HTR-8/SVneo (cell line): ENCODE measurements at regions not wholly inside any gene's neighbourhood (a gene's known extent, or its start where the extent isn't known, plus 50 kb on each side); places are given as distances from the start of the nearest gene placed in this dataset.

ENCODE experiments used
- DNase-seq: peaks from one replicate; pipeline ENCODE4 v3.0.0; 2011; ENCODE audit warnings: low spot score, mixed read lengths; ENCODE audit not compliant: insufficient read length
- FAIRE-seq: peaks from 2 replicates; lab custom pipeline; 2011; peaks lifted over from hg19 to GRCh38; lab: Jason Lieb, UNC

- no peak for FAIRE-seq
- no peak for DNase-seq
Measured at GRCh38 chr13:67821606-67822005, 591.5 kb upstream of the PCDH9 start.

DNA sequence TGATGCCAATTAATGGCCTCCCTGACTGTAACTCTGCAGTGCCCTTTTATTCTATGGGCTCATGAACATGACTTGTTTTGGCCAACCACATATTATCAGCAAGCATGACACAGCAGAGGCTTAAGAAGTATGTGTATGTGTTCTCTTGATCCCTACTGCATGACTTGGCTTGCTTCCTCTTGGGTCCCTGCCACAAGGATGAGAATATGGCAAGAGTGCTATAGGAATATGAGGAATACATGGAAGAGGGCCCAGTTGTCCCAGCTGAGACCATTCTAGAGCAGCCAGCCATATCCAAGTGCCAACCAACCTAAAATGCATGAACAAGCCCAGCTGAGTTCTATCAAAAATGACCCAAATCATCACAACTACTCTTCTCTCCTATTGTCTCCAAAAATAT, 576.7 kb upstream of the PCDH9 start:
- DNase-seq = no peak
- no peak for FAIRE-seq

GRCh38 chr13:67803118-67803517, 573.0 kb upstream of the PCDH9 start:
- DNase-seq (no peak), FAIRE-seq (no peak)

DNA sequence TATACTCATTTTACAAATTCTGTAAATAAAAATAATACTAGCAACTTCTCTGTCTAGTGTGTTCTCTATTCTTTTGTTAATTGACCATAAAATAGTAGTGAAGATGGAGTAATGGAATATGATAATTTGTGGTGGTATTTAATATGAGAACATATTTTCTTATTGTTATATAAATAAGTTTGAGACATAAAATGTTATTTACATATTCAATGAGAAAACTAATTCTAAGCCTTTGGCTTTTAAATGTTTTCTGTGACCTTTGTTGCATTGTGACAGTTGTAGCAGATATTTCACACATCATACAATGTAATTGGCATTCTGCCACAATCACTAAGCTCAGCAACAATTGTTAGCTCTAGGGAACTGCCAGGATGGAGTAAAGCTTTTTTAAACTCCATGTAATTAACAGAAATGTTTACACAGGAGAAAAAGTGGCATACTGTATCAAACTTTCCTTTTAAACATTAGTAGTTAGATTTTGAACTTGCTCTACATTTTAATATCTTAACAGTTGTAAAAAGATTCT, 562.1 kb upstream of the PCDH9 start:
- DNase-seq (no peak), FAIRE-seq (no peak)

DNA sequence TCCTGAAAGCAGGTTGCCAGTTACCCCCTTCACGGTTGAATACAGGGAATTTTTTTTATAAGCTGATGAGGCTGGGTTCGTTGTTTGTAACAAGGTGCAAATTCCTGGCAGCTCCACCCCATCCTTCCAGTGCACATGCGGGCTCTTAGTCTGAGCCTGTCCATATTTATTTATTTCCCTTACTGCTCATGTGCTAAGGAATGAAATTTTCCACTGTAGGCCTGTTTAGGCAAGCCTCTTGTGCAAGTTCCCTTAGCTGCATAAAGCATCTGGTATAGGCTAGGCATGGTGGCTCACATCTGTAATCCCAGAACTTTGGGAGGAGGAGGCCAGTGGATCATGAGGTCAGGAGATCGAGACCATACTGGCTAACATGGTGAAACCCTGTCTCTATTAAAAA, 560.9 kb upstream of the PCDH9 start:
- DNase-seq (no peak), FAIRE-seq (no peak)

GRCh38 chr13:67776151-67776550, 546.0 kb upstream of the PCDH9 start:
- DNase-seq (no peak), FAIRE-seq (no peak)

DNA sequence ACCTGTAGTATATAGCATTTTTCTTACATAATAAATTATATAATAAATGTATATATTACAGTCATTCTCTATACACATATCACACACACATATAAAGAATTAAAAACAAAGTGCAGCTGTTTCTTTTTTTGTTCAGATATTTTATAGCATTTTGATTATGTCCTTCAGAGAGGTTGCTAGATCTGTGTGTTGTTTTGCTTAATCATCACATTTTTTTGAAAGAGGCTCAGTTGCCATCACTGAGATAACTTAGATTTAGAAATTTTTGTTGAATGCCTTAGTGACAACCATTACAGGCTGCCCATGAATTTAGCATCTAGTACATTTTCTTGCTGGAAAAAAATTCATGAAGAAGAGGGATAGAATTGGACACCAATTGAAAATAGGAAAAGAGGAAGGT, 545.2 kb upstream of the PCDH9 start:
- no peak for FAIRE-seq
- no peak for DNase-seq

GRCh38 chr13:67772807-67773453, 542.8 kb upstream of the PCDH9 start:
- FAIRE-seq (no peak), DNase-seq (no peak)

- FAIRE-seq (no peak), DNase-seq (no peak)
Measured at GRCh38 chr13:67771106-67771505, 541.0 kb upstream of the PCDH9 start.

DNA sequence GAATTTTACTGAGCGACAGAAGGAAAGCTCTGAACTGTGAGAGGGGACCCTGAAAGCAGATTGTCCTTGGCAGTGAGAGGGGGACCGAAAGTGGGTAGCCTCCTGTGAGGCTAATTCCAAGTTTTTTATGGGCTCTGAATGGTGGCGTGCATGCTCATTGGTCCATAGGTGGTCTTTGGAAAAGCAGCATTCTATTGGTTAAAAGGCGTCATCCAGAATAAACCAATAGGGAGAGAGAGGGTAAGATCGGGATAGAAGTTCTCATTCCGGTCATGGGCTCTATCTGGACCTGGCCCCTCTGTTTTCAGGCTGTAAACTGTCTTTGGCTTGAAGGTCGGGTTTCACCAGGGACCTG, 539.8 kb upstream of the PCDH9 start:
- DNase-seq = no peak
- no peak for FAIRE-seq

DNA sequence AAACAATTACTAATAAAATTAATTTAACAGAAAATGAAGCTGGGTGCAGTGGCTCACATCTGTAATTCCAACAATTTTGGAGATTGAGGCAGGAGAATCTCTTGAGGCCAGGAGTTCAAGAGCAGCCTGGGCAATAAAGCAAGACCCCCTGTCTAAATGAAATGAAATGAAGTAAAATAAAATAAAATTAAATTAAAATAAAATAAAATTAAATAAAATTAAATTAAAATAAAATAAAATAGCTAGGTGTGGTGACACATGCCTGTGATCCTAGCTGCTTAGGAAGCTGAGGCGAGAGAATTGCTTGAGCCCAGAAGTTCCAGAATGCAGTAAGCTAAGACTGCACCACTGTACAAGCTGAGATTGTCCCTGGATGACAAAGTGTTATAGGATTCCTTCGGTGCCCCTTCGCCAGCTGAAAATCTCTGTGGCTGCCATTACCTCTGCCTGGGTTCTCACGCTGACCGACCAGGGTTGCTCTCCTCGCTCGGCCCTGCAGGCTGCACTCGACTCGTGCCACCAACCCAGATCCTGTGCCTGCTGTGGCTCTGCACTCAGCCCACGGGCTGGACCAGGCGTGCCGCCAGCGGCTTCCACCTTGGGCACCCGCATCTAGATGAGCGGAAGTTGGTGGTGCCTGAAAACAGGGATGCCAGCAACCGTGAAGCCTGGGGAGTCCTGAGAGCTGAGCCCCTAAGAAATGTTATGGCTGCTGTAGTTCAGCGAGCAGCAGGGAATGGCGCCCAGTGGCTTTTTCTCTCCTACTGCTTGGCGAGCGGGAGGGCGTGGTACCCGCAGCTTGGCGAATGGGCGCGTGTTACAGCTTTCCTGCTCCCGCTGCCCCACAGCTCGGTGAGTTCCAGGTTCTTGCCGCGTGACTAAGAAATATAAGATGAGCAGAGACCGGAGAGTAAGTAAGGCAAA, 539.2 kb upstream of the PCDH9 start:
- DNase-seq (no peak), FAIRE-seq (no peak)

DNA sequence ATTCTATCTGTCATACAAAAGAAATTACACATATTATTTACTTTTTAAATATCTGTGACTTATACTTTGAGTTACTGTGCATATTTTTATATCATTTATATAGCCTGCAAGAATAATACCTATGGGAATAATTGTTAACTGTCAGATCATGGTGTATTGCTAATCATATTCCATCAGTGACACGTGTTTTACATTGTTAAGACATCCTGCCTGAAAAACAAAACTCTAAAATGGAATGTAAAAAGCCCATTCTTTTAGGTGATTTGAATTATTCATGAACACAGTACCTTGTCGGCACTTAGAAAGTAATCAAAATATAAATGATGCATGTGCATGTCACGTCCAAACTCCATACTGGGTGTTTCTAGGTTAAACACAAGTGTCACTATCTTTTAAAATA, 533.8 kb upstream of the PCDH9 start:
- FAIRE-seq (no peak), DNase-seq (no peak)

DNA sequence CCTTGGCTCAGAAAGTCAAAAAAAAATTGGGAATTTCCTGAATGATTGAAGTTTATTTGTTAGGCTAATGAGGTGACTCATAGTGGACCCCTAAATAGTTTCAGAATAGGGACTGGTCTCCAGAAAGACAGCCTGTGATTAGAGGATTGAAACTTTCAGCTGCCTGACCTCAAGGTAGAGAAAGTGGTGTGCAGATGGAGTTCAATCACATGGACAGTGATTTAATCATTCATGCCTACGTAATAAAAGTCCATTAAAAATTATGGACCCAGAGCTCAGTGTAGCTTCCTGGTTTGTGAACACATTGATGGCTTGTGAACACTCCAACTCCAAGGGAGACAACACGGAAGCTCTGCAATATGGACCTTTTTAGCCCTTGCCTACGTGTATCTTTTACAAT, 533.2 kb upstream of the PCDH9 start:
- FAIRE-seq (no peak), DNase-seq (no peak)

GRCh38 chr13:67758975-67759374, 528.8 kb upstream of the PCDH9 start:
- no peak for FAIRE-seq
- DNase-seq = no peak

GRCh38 chr13:67754012-67754411, 523.9 kb upstream of the PCDH9 start:
- no peak for FAIRE-seq
- DNase-seq = no peak

DNA sequence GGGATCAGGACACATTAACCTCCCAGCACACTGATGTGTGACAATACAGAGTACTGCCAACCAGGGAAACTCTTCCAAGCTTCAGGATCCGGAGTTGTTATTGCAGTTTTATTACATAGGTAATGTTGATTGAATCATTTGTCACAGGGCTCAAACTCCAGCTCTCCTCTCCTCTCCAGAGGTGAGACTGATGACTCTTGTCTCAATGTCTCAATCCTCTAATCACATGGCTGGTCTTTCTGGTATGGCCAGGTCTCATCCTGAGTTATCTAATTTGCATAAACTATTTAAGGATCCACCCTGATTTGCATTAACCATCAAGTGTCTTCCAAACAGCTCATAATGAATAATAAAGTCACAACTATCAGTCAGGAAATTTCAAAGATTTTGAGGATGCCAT, 522.6 kb upstream of the PCDH9 start:
- DNase-seq = no peak
- FAIRE-seq = no peak

DNA sequence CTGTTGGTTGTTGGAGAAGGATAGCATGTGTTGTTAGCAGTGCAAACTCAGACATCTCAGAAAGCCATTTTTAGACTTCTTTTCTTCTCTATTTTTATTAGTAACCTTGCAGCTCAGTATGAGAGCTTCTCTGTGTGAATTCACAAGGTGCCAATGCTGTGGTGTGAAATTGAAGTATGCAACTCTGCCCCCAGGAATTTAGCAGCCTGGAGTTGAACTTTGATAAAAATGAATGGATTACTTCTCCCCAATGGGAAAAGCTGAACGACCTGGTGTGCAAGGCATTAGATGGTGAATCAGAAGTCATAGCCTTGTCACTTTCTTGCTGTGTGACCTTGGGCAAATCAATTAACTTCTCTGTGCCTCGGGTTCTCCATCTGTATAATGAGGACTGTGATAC, 512.3 kb upstream of the PCDH9 start:
- FAIRE-seq (no peak), DNase-seq (no peak)

DNA sequence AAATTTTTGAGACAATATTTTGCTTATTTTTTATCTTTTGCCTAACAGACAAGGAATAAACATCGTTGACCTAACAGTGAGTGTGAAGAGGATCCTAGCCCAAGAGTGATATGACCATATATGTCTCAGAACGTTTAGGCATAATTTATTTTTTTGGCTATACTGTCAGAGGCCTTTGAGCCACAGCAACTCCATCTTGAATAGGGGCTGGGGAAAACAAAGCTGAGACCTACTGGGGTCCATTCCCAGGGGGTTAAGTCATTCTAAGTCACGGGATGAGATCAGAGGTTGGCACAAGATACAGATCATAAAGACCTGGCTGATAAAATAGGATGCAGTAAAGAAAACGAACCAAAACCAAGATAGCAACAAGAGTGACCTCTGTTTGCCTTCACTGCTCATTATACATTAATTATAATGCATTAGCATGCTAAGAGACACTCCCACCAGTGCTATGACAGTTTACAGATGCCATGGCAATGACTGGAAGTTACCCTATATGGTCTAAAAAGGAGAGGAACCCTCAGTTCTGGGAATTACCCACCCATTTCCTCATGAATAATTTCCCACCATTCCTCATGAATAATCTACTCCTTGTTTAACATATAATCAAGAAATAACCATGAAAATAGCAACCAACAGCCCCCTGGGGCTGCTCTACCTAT, 510.9 kb upstream of the PCDH9 start:
- DNase-seq (no peak), FAIRE-seq (no peak)

- no peak for FAIRE-seq
- peak; percentile 4 for DNase-seq
Measured at GRCh38 chr13:67736646-67737420, 506.7 kb upstream of the PCDH9 start.

- DNase-seq (no peak), FAIRE-seq (no peak)
Measured at GRCh38 chr13:67735651-67736050, 505.5 kb upstream of the PCDH9 start.
